ENCODE measurements at regions not wholly inside any gene's neighbourhood (a gene's known extent, or its start where the extent isn't known, plus 50 kb on each side); places are given as distances from the start of the nearest gene placed in this dataset.

- Histone ChIP-seq H3K27me3 (ENCODE audit: low read depth, low read length) (no peaks in the 10 kb centered on the region), H3K4me1 (ENCODE audit: low read length) (peaks cover 3% of the 10 kb centered on the region), H3K36me3 (replicated peaks; ENCODE audit: low read depth, low read length) (no peaks in the 10 kb centered on the region), H3K4me3 (ENCODE audit: low read length) (no peak overlapping the region), H3K79me2 (ENCODE audit: low read length) (no peaks in the 10 kb centered on the region), H3K4me2 (ENCODE audit: low read length) (no peak overlapping the region), H3K27ac (ENCODE audit: low read length) (no peak overlapping the region), H2AFZ (ENCODE audit: low read depth, low read length) (no peak overlapping the region), H3K9me3 (ENCODE audit: insufficient read depth, low read length) (no peaks in the 10 kb centered on the region), H4K20me1 (ENCODE audit: insufficient read depth, low read length) (no peaks in the 10 kb centered on the region), H3K9ac (ENCODE audit: low read length) (no peak overlapping the region)
- TF ChIP-seq EZH2phosphoT487 (IDR thresholded peaks at IDR 0.05; ENCODE audit: low read depth) (no peak), CTCF (IDR thresholded peaks at IDR 0.05; ENCODE audit: low read depth, low read length) (no peak)
Observed at GRCh38 chr3:153614140-153614539, 452.1 kb downstream of the RAP2B start.

GRCh38 chr3:153614563-153614962, 452.5 kb downstream of the RAP2B start:
- Histone ChIP-seq H3K9me3 (ENCODE audit: insufficient read depth, low read length) (no peaks in the 10 kb centered on the region), H3K36me3 (replicated peaks; ENCODE audit: low read depth, low read length) (no peaks in the 10 kb centered on the region), H2AFZ (ENCODE audit: low read depth, low read length) (no peak overlapping the region), H3K27me3 (ENCODE audit: low read depth, low read length) (no peaks in the 10 kb centered on the region), H3K79me2 (ENCODE audit: low read length) (no peaks in the 10 kb centered on the region), H4K20me1 (ENCODE audit: insufficient read depth, low read length) (no peaks in the 10 kb centered on the region), H3K4me1 (ENCODE audit: low read length) (peaks cover 7% of the 10 kb centered on the region), H3K4me2 (ENCODE audit: low read length) (no peak overlapping the region), H3K27ac (ENCODE audit: low read length) (no peak overlapping the region), H3K4me3 (ENCODE audit: low read length) (no peak overlapping the region), H3K9ac (ENCODE audit: low read length) (no peak overlapping the region)
- TF ChIP-seq EZH2phosphoT487 (IDR thresholded peaks at IDR 0.05; ENCODE audit: low read depth) (no peak), CTCF (IDR thresholded peaks at IDR 0.05; ENCODE audit: low read depth, low read length) (no peak)

- Histone ChIP-seq H3K4me2 (ENCODE audit: low read length) (no peak overlapping the region), H3K4me3 (ENCODE audit: low read length) (no peak overlapping the region), H2AFZ (ENCODE audit: low read depth, low read length) (no peak overlapping the region), H4K20me1 (ENCODE audit: insufficient read depth, low read length) (no peaks in the 10 kb centered on the region), H3K4me1 (ENCODE audit: low read length) (peaks cover 14% of the 10 kb centered on the region), H3K27ac (ENCODE audit: low read length) (no peak overlapping the region), H3K9ac (ENCODE audit: low read length) (no peak overlapping the region), H3K36me3 (replicated peaks; ENCODE audit: low read depth, low read length) (no peaks in the 10 kb centered on the region), H3K79me2 (ENCODE audit: low read length) (no peaks in the 10 kb centered on the region), H3K9me3 (ENCODE audit: insufficient read depth, low read length) (peaks cover 3% of the 10 kb centered on the region; the same call in 1 of the 2 replicates), H3K27me3 (ENCODE audit: low read depth, low read length) (no peaks in the 10 kb centered on the region)
- no peak for TF ChIP-seq CTCF (IDR thresholded peaks at IDR 0.05; ENCODE audit: low read depth, low read length)
- TF ChIP-seq EZH2phosphoT487 (IDR thresholded peaks at IDR 0.05; ENCODE audit: low read depth): no peak
Observed at GRCh38 chr3:153615863-153616262, 453.8 kb downstream of the RAP2B start.

- no peak overlapping the region for H3K4me2 ChIP-seq (ENCODE audit: low read length)
- no peaks in the 10 kb centered on the region for H3K36me3 ChIP-seq (replicated peaks; ENCODE audit: low read depth, low read length)
- TF ChIP-seq CTCF (IDR thresholded peaks at IDR 0.05; ENCODE audit: low read depth, low read length) (no peak), EZH2phosphoT487 (IDR thresholded peaks at IDR 0.05; ENCODE audit: low read depth) (no peak)
- H3K27me3 ChIP-seq (ENCODE audit: low read depth, low read length): no peaks in the 10 kb centered on the region
- H3K27ac ChIP-seq (ENCODE audit: low read length): no peak overlapping the region
- no peak overlapping the region for H3K4me3 ChIP-seq (ENCODE audit: low read length)
- H3K9me3 ChIP-seq (ENCODE audit: insufficient read depth, low read length): peaks cover 6% of the 10 kb centered on the region; the same call in 1 of the 2 replicates
- H3K79me2 ChIP-seq (ENCODE audit: low read length): no peaks in the 10 kb centered on the region
- no peaks in the 10 kb centered on the region for H4K20me1 ChIP-seq (ENCODE audit: insufficient read depth, low read length)
- no peak overlapping the region for H2AFZ ChIP-seq (ENCODE audit: low read depth, low read length)
- H3K9ac ChIP-seq (ENCODE audit: low read length): no peak overlapping the region
- H3K4me1 ChIP-seq (ENCODE audit: low read length): peaks cover 25% of the 10 kb centered on the region
Observed at GRCh38 chr3:153617463-153617862, 455.4 kb downstream of the RAP2B start.
